ENCODE measurements at regions not wholly inside any gene's neighbourhood (a gene's known extent, or its start where the extent isn't known, plus 50 kb on each side); places are given as distances from the start of the nearest gene placed in this dataset.

DNA sequence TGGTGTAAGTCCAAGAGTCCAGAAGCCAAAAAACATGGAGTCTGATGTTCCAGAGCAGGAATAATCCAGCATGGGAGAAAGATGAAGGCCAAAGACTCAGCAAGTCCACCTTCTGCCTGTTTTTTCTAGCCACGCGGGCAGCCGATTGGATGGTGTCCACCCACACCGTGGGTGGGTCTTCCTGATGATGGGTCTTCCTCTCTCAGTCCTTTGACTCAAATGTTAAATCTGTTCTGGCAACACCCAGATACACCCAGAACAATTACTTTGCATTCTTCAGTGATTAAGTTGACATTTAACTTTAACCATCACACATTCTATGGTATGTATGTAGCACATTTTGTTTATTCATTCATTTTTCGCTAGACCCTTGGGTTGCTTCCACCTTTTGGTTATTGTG lies 944.4 kb downstream of the PLA2G4A start:
- no peaks in the 10 kb centered on the region for H3K36me3 ChIP-seq (ENCODE audit: insufficient read depth, low read length)
- H3K27ac ChIP-seq (ENCODE audit: low read length), result no peak overlapping the region
- no peak for DNase-seq

GRCh38 chr1:187787736-187788135 lies 959.0 kb downstream of the PLA2G4A start:
- Histone ChIP-seq H3K9ac (ENCODE audit: low read depth, low read length) (no peak overlapping the region), H2AFZ (ENCODE audit: low read depth, low read length) (no peak overlapping the region), H3K79me2 (ENCODE audit: insufficient read depth, low read length) (no peaks in the 10 kb centered on the region), H3K27me3 (ENCODE audit: insufficient read depth, low read length, poor library complexity) (no peaks in the 10 kb centered on the region), H3K36me3 (ENCODE audit: insufficient read depth, low read length) (no peaks in the 10 kb centered on the region), H4K20me1 (ENCODE audit: insufficient read depth, low read length) (no peaks in the 10 kb centered on the region), H3K4me3 (ENCODE audit: low read depth in 1 of 2, low read length in 2 of 2) (no peak overlapping the region), H3K4me1 (ENCODE audit: insufficient read depth, low read length) (no peaks in the 10 kb centered on the region), H3K9me3 (ENCODE audit: insufficient read depth, low read length, severe bottlenecking) (no peaks in the 10 kb centered on the region), H3K27ac (ENCODE audit: low read length) (no peak overlapping the region), H3K4me2 (ENCODE audit: insufficient read depth, low read length) (no peak overlapping the region)
- ATAC-seq (ENCODE audit: insufficient read depth, low read depth) (no peak), DNase-seq (no peak)
- no peak for TF ChIP-seq CTCF (IDR thresholded peaks at IDR 0.05; ENCODE audit: borderline replicate concordance, extremely low read depth, low read length, poor library complexity, severe bottlenecking)
- TF ChIP-seq EZH2 (IDR thresholded peaks at IDR 0.05; ENCODE audit: borderline replicate concordance, low read depth, low read length, severe bottlenecking), result no peak

More for the DNA sequence above, 944.4 kb downstream of the PLA2G4A start:
- no peaks in the 10 kb centered on the region for H3K27me3 ChIP-seq (ENCODE audit: insufficient read depth, low read length, poor library complexity)
- ATAC-seq (ENCODE audit: insufficient read depth, low read depth), result no peak
- H3K79me2 ChIP-seq (ENCODE audit: insufficient read depth, low read length), result no peaks in the 10 kb centered on the region
- no peak overlapping the region for H3K9ac ChIP-seq (ENCODE audit: low read depth, low read length)
- H3K4me3 ChIP-seq (ENCODE audit: low read depth in 1 of 2, low read length in 2 of 2), result no peak overlapping the region
- no peaks in the 10 kb centered on the region for H4K20me1 ChIP-seq (ENCODE audit: insufficient read depth, low read length)
- H3K9me3 ChIP-seq (ENCODE audit: insufficient read depth, low read length, severe bottlenecking), result no peaks in the 10 kb centered on the region
- H3K4me2 ChIP-seq (ENCODE audit: insufficient read depth, low read length), result no peak overlapping the region
- H3K4me1 ChIP-seq (ENCODE audit: insufficient read depth, low read length), result no peaks in the 10 kb centered on the region
- no peak overlapping the region for H2AFZ ChIP-seq (ENCODE audit: low read depth, low read length)
- no peak for TF ChIP-seq EZH2 (IDR thresholded peaks at IDR 0.05; ENCODE audit: borderline replicate concordance, low read depth, low read length, severe bottlenecking)

DNA sequence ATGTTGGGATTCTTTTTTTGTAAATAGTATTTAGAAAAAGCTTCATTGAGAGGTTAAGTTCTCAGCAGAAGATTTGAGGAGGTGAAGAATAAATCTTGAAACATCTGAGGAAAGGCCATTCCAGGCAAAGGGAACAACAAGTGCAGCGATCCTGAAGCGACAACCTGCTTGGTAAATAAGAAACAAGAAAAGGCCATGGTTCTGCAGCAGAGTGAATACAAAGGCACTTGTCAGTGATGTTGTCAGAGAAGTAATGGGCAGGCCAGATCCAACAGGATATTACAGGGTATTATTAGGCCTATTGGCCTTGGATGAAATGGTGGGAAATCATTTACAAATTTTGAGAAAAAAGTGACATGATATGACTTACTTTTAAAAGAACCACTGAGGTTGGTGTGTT lies 960.0 kb downstream of the PLA2G4A start:
- no peaks in the 10 kb centered on the region for H3K4me1 ChIP-seq (ENCODE audit: insufficient read depth, low read length)
- no peak overlapping the region for H3K27ac ChIP-seq (ENCODE audit: low read length)
- no peak overlapping the region for H3K9ac ChIP-seq (ENCODE audit: low read depth, low read length)
- DNase-seq, result no peak
- TF ChIP-seq CTCF (IDR thresholded peaks at IDR 0.05; ENCODE audit: borderline replicate concordance, extremely low read depth, low read length, poor library complexity, severe bottlenecking), result no peak
- no peak for TF ChIP-seq EZH2 (IDR thresholded peaks at IDR 0.05; ENCODE audit: borderline replicate concordance, low read depth, low read length, severe bottlenecking)
- no peak overlapping the region for H3K4me3 ChIP-seq (ENCODE audit: low read depth in 1 of 2, low read length in 2 of 2)
- no peak overlapping the region for H3K4me2 ChIP-seq (ENCODE audit: insufficient read depth, low read length)
- H3K79me2 ChIP-seq (ENCODE audit: insufficient read depth, low read length), result no peaks in the 10 kb centered on the region
- no peaks in the 10 kb centered on the region for H3K27me3 ChIP-seq (ENCODE audit: insufficient read depth, low read length, poor library complexity)
- no peaks in the 10 kb centered on the region for H3K36me3 ChIP-seq (ENCODE audit: insufficient read depth, low read length)
- H4K20me1 ChIP-seq (ENCODE audit: insufficient read depth, low read length), result no peaks in the 10 kb centered on the region
- no peak for ATAC-seq (ENCODE audit: insufficient read depth, low read depth)
- no peaks in the 10 kb centered on the region for H3K9me3 ChIP-seq (ENCODE audit: insufficient read depth, low read length, severe bottlenecking)
- no peak overlapping the region for H2AFZ ChIP-seq (ENCODE audit: low read depth, low read length)

DNA sequence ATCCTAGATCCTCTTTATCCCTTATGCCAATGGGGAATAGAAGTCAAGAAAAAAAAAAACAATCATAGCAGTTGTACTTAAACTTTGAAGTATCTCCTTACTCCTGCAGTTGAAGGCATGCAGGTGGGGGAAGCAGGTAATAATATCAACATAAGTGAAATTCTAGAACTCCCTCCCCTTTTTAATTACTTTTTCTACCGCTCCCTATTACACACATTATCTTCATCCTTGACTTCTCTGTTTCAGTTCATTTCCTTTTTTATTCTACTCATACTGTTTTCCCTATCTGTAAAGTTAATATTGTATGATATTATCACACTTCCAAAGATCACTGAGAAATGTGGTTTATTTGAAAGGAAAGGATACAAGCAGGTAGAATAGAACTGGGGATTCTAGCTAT lies 962.0 kb downstream of the PLA2G4A start:
- no peak overlapping the region for H3K9ac ChIP-seq (ENCODE audit: low read depth, low read length)
- H3K4me2 ChIP-seq (ENCODE audit: insufficient read depth, low read length), result no peak overlapping the region
- H3K27me3 ChIP-seq (ENCODE audit: insufficient read depth, low read length, poor library complexity), result no peaks in the 10 kb centered on the region
- H3K4me3 ChIP-seq (ENCODE audit: low read depth in 1 of 2, low read length in 2 of 2), result no peak overlapping the region
- no peak overlapping the region for H3K27ac ChIP-seq (ENCODE audit: low read length)
- no peaks in the 10 kb centered on the region for H3K36me3 ChIP-seq (ENCODE audit: insufficient read depth, low read length)
- H2AFZ ChIP-seq (ENCODE audit: low read depth, low read length), result no peak overlapping the region
- DNase-seq (no peak), ATAC-seq (ENCODE audit: insufficient read depth, low read depth) (no peak)
- no peak for TF ChIP-seq CTCF (IDR thresholded peaks at IDR 0.05; ENCODE audit: borderline replicate concordance, extremely low read depth, low read length, poor library complexity, severe bottlenecking)
- TF ChIP-seq EZH2 (IDR thresholded peaks at IDR 0.05; ENCODE audit: borderline replicate concordance, low read depth, low read length, severe bottlenecking), result no peak
- H3K4me1 ChIP-seq (ENCODE audit: insufficient read depth, low read length), result no peaks in the 10 kb centered on the region
- H3K79me2 ChIP-seq (ENCODE audit: insufficient read depth, low read length), result no peaks in the 10 kb centered on the region
- H4K20me1 ChIP-seq (ENCODE audit: insufficient read depth, low read length), result no peaks in the 10 kb centered on the region
- no peaks in the 10 kb centered on the region for H3K9me3 ChIP-seq (ENCODE audit: insufficient read depth, low read length, severe bottlenecking)
